ENCODE measurements at regions not wholly inside any gene's neighbourhood (a gene's known extent, or its start where the extent isn't known, plus 50 kb on each side); places are given as distances from the start of the nearest gene placed in this dataset.

DNA sequence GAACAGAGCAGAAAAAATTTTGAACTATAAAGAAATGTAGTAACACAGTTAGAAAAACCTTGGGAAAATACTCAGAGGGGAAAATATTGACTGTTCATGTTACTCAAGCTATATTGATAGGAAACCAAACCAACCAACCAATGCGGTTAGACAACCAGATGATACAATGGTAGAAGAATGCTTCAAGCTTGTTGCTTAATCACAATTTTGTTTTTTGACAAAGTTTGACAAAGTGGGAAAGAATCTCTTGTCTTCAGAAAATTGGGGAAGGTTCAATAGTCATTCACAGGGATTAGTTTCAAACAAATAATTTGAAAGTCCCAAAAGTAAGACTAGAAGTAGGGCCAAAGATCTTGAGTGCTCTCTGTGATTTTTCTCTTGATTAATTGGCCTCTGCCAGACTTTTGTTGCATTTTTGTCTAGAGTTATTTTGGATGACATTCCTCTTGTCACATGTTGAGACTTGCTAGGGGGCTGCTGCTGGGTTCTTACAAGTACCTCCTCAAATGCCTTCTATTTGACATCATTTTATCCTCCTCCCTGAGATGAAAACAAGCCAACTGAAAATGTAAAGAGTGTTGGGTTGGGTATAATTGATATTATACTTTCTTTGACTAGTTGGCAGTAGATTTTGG is 233.1 kb upstream of the PHYHIPL start:
- no peak overlapping the region for H3K27ac ChIP-seq (ENCODE audit: low read depth in 1 of 2, low read length in 1 of 2)
- H3K4me3 ChIP-seq = no peak overlapping the region
- H3K4me1 ChIP-seq (ENCODE audit: control insufficient read depth in 5 of 5, insufficient read depth in 5 of 5, low read length in 5 of 5) = no peaks in the 10 kb centered on the region
- DNase-seq (no peak), ATAC-seq (ENCODE audit: insufficient read depth, low FRiP score) (no peak)
- H3K9me3 ChIP-seq (ENCODE audit: control insufficient read depth in 4 of 4, insufficient read depth in 3 of 4, low read length in 3 of 4) = peaks cover 0 to 3% (median 0%) of the 10 kb centered on the region in 4 donors
- WGBS, 2 donors = 91 to 100% methylated on average over 1 of the region's 1 CpG
- H3K9ac ChIP-seq (ENCODE audit: insufficient read depth in 1 of 2, low read length in 2 of 2) = no peak overlapping the region
- TF ChIP-seq, protein P1, sequence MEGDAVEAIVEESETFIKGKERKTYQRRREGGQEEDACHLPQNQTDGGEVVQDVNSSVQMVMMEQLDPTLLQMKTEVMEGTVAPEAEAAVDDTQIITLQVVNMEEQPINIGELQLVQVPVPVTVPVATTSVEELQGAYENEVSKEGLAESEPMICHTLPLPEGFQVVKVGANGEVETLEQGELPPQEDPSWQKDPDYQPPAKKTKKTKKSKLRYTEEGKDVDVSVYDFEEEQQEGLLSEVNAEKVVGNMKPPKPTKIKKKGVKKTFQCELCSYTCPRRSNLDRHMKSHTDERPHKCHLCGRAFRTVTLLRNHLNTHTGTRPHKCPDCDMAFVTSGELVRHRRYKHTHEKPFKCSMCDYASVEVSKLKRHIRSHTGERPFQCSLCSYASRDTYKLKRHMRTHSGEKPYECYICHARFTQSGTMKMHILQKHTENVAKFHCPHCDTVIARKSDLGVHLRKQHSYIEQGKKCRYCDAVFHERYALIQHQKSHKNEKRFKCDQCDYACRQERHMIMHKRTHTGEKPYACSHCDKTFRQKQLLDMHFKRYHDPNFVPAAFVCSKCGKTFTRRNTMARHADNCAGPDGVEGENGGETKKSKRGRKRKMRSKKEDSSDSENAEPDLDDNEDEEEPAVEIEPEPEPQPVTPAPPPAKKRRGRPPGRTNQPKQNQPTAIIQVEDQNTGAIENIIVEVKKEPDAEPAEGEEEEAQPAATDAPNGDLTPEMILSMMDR (IDR thresholded peaks at IDR 0.05; ENCODE audit: control extremely low read depth, extremely low read depth) = no peak
- no peaks in the 10 kb centered on the region for H3K27me3 ChIP-seq (ENCODE audit: control insufficient read depth in 3 of 3, insufficient read depth in 3 of 3, low read length in 2 of 3)
- H3K36me3 ChIP-seq (ENCODE audit: control insufficient read depth in 4 of 4, insufficient read depth in 4 of 4, low read length in 4 of 4) = no peaks in the 10 kb centered on the region

DNA sequence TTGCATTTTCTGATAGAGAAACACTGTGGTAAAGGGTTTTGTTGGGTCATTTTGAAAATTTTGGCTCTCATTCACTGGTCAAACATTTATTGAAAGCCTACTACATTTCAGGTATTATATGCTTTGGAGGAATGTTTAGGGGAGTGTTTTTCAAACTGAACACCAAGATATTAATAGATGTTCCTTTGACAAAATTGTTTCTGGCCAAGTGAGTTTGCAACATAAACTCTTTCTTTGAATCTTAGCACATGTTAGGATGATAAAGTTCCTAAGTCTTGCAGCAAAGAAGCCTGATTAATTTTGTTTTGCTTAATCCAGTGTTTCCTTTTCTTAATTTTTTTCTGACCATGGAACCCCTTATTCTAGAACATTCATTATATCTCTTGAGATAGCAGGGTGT is 232.5 kb upstream of the PHYHIPL start:
- no peak overlapping the region for H3K27ac ChIP-seq (ENCODE audit: low read depth in 1 of 2, low read length in 1 of 2)
- H3K9me3 ChIP-seq (ENCODE audit: control insufficient read depth in 4 of 4, insufficient read depth in 3 of 4, low read length in 3 of 4) = peaks cover 0 to 3% (median 0%) of the 10 kb centered on the region in 4 donors
- no peaks in the 10 kb centered on the region for H3K27me3 ChIP-seq (ENCODE audit: control insufficient read depth in 3 of 3, insufficient read depth in 3 of 3, low read length in 2 of 3)
- DNase-seq = no peak
- no peak overlapping the region for H3K4me3 ChIP-seq
- H3K4me1 ChIP-seq (ENCODE audit: control insufficient read depth in 5 of 5, insufficient read depth in 5 of 5, low read length in 5 of 5) = no peaks in the 10 kb centered on the region
- no peak for ATAC-seq (ENCODE audit: insufficient read depth, low FRiP score)
- TF ChIP-seq, protein P1 (IDR thresholded peaks at IDR 0.05; ENCODE audit: control extremely low read depth, extremely low read depth) = no peak
- no peaks in the 10 kb centered on the region for H3K36me3 ChIP-seq (ENCODE audit: control insufficient read depth in 4 of 4, insufficient read depth in 4 of 4, low read length in 4 of 4)
- H3K9ac ChIP-seq (ENCODE audit: insufficient read depth in 1 of 2, low read length in 2 of 2) = no peak overlapping the region

GRCh38 chr10:58948303-58948702 is 228.1 kb upstream of the PHYHIPL start:
- TF ChIP-seq, protein P1 (IDR thresholded peaks at IDR 0.05; ENCODE audit: control extremely low read depth, extremely low read depth) = no peak
- Histone ChIP-seq H3K9ac (ENCODE audit: insufficient read depth in 1 of 2, low read length in 2 of 2) (no peak overlapping the region), H3K4me1 (ENCODE audit: control insufficient read depth in 5 of 5, insufficient read depth in 5 of 5, low read length in 5 of 5) (no peaks in the 10 kb centered on the region), H3K4me3 (no peak overlapping the region), H3K36me3 (ENCODE audit: control insufficient read depth in 4 of 4, insufficient read depth in 4 of 4, low read length in 4 of 4) (no peaks in the 10 kb centered on the region), H3K9me3 (ENCODE audit: control insufficient read depth in 4 of 4, insufficient read depth in 3 of 4, low read length in 3 of 4) (peaks cover 0 to 3% (median 0%) of the 10 kb centered on the region in 4 donors), H3K27me3 (ENCODE audit: control insufficient read depth in 3 of 3, insufficient read depth in 3 of 3, low read length in 2 of 3) (no peaks in the 10 kb centered on the region), H3K27ac (ENCODE audit: low read depth in 1 of 2, low read length in 1 of 2) (no peak overlapping the region)
- 80 to 83% methylated on average over 4 of the region's 4 CpGs for WGBS, 2 donors
- ATAC-seq (ENCODE audit: insufficient read depth, low FRiP score) (no peak), DNase-seq (no peak)

- Histone ChIP-seq H3K27ac (ENCODE audit: low read depth in 1 of 2, low read length in 1 of 2) (no peak overlapping the region), H3K36me3 (ENCODE audit: control insufficient read depth in 4 of 4, insufficient read depth in 4 of 4, low read length in 4 of 4) (no peaks in the 10 kb centered on the region), H3K27me3 (ENCODE audit: control insufficient read depth in 3 of 3, insufficient read depth in 3 of 3, low read length in 2 of 3) (no peaks in the 10 kb centered on the region), H3K9me3 (ENCODE audit: control insufficient read depth in 4 of 4, insufficient read depth in 3 of 4, low read length in 3 of 4) (peaks cover 0 to 3% (median 0%) of the 10 kb centered on the region in 4 donors), H3K4me1 (ENCODE audit: control insufficient read depth in 5 of 5, insufficient read depth in 5 of 5, low read length in 5 of 5) (no peaks in the 10 kb centered on the region), H3K4me3 (no peak overlapping the region), H3K9ac (ENCODE audit: insufficient read depth in 1 of 2, low read length in 2 of 2) (no peak overlapping the region)
- TF ChIP-seq, protein P1 (IDR thresholded peaks at IDR 0.05; ENCODE audit: control extremely low read depth, extremely low read depth) = no peak
- no peak for DNase-seq
- 80 to 86% methylated on average over 1 of the region's 1 CpG for WGBS, 2 donors
- no peak for ATAC-seq (ENCODE audit: insufficient read depth, low FRiP score)
Measured at GRCh38 chr10:58950618-58951017, 225.8 kb upstream of the PHYHIPL start.

Data from lung (tissue), 11 donors.